Lung microvascular endothelial cell (primary cell): ENCODE measurements at regions not wholly inside any gene's neighbourhood (a gene's known extent, or its start where the extent isn't known, plus 50 kb on each side); places are given as distances from the start of the nearest gene placed in this dataset.
"Not testable (repeated sequence)": the region's sequence is repeated elsewhere in the genome, so short reads cannot be mapped to it uniquely, and the experiment has no call there.

ENCODE experiments used
- DNase-seq, 2 donors: peaks; one replicate each; pipeline versions ENCODE4 v3.0.0 to v3.0.0-alpha.2; 2010; ENCODE audit warnings: low read depth in 2 of 2

GRCh38 chr7:156590212-156590611 is 50.4 kb upstream of the RNF32 start:
- no peak for DNase-seq

DNA sequence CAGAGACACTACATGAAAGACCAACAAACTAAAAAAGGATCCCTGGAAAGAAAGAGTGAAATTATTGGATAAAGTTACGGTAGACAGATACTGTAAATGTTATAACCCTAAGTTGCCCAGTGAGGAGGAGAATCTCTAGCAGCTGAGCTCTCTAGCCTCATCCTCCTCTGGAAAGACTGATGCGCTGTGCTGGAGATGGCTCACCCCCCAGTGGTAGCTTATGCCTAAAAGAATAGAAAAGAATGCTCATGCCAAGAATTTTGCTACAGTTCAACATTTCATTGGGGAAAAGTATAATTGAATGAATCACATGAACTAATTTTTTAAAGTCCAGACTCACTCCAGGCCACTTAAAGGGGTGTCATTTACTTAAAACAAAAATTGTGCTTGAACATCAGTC is 50.8 kb upstream of the RNF32 start:
- DNase-seq = no peak

DNA sequence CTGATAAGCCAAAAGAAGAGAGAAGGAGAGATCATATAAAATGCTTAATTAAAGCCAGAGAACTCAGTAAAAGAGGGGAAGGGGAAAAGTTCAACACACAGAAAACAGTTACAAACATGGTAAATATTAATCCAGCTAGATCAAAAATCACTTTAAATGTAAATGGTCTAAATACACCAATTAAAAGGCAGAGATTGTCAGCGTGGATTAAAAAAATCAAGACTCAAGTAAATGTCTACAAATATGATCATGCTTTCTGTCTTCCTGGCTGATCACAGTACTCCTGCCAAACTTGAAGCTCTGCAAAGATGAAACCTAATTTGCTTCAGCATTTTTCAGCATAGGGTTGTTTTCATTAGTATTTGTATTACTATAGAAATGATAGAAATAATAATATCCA is 54.6 kb upstream of the RNF32 start:
- no peak for DNase-seq

GRCh38 chr7:156585025-156585648 is 55.4 kb upstream of the RNF32 start:
- DNase-seq = no peak

DNA sequence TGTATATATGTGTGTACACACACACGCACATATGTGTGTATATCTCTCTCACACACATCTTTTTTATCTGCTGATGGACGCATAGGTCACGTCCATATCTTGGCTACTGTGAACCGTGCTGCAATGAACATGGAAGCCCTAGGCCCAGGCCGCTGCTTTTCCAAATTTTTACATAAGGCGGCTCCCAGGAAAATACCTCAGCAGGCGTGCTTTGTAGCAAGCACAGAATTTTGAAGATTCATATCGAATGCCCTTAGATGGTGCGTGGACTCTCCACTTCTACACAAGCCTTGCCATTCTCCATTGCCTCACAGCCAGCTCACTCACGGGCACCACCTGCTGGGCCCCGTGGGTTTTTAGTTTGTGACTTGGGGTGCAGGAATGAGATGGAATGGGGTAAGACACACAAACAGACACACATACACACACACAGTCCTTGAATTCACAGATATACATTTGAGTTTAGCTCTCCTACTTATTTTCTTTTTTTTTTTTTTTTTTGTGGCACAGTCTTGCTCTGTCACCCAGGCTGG is 57.9 kb upstream of the RNF32 start:
- no peak for DNase-seq

DNA sequence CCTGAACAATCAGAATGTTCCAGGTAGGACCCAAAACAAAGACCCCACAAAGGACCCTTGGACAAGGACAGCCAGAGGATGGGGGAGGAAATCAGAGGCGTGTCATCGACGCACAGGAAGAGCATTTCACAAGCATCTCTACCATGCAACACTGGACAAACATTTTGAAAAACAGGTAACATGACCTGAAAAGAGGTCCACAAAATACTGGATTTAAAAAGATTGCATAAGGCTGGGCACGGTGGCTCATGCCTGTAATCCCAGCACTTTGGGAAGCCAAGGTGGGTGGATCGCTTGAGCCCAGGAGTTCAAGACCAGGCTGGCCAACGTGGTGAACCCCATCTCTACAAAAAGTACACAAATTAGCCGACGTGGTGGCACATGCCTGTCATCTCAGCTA is 60.5 kb upstream of the RNF32 start:
- no peak for DNase-seq

DNA sequence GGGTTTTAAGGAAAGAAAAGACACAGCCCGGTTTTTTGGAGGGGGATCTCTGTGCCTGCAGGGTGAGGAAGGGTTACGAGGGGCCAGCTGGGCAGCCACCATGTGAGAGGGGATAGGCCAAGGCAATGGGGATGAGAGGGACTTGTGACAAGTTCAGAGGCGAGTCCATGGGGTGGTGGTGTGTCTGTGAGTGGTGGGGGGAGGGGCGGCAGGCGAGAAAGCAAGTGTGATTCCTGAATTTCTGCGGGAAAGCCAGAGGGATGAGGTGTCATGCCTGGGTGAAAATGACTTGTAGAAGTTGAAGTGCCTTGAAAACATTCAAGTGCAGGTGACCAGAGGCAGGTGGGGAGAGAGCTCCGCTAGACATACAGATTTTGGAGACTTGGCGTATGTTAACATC is 61.0 kb upstream of the RNF32 start:
- no peak for DNase-seq

DNA sequence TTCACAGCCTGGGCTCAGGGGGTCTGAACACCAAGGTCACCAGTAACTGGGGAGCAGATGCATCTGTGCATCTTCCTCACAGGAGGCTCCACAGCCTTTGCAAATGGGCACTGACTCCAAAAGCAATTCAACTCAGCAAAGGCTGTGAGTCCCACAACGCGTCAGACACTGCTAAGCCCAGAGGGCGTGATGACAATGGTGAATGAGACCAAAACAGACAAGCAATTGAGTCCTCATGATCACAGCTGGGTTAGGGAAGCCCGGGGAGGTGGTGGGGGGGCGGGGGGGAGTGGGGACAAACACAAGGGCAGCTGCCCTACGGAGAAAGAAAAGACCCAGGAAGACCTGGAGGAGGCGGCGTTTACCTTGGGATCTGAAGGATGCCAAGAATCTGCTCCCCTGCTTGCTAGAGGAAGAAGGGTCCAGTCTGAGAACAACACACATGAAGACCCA is 61.6 kb upstream of the RNF32 start:
- DNase-seq = no peak

GRCh38 chr7:156578578-156578940 is 62.0 kb upstream of the RNF32 start:
- DNase-seq = no peak

DNA sequence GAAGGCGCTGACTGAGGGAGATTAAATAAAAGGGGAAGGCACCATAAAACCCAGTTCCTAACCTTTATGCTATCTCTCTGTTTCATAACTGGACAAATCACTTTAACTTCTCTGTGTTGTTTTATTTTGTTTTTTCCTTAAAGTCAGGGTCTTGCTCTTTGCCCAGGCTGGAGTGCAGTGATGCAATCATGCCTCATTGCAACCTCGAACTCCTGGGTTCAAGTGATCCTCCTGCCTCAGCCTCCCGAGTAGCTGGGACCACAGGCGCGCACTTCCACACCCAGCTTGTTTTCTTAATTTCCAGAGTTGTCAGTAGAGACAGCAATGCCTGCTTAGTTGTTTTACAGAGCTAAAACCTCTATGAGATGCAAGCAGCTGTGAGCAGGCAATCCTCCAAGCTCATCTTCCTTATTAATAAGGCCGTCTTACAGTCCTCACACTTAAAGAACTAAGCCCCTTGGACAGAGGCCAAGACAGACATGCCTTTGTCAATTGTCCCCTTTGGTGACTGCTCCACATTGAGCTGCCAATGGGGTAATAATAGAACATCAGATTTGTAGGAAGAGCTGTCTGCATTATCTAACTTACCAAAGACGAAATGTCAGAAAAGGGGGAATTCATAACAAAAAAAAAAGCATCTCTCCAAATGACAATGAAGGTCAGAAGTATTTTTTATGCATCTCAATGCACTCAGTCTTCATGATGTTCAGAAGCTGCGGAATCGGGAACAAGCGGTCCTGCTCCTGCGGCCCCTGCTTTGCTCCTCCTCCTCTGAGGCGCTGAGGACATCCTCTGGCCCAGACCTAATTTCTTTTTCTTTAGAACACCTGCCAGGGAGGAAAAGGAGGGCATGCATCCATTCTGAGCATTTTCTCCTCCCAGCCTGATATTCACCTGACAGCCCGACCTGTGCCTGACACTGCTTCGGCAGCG is 62.7 kb upstream of the RNF32 start:
- DNase-seq = no peak

- DNase-seq = no peak
Observed at GRCh38 chr7:156576216-156577058, 64.1 kb upstream of the RNF32 start.

DNA sequence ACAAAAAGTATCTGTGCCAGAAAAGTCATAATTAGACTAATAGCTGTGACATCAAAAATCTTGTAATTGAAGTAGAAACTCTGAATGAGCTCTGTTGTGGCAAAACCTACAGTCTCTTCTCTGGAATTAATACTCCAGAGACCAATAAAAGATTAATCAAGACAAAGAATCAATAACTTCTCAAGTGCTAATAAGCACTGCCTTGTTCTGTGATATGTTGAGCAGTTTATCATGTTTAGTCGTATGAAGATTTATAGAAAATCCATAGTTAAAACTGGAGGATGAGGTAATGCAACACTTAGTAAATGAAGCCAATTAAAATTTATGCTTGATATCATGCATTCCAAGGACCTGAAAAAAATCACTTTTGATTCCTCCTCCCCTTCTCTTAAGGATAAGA is 72.3 kb upstream of the RNF32 start:
- no peak for DNase-seq

DNA sequence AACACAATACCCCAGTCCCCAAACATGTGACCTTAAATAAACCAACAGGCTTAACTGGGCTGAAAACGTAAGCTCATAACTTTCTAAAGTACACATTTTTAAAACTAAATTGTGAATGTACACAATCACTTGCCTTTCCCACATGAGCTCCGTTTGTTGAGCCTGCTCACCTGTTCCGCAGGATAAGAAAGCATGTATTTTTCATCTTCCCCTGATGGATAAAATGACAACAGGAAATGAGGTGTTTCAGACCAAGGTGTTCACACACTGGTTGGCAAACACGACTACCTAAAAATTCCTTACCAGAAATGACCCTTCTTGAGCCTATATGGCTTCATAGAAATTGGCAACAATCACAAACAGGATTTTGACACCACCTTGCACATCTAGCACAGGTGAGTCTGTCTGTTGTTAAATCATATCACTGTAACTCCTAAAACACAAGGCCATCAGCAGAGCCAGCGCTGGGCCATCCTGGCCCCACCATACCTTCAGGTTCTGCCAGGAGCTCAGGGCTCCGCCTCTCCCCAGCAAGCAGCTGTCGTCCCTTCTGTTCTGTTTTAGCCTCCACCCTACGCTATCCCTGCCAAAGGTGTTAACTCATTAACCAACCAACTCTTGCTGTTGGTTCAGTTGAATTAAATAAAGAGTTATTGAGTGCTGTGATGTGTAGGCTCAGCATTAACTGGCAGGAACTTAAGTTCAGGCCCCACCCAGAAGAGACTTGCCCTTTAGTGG is 73.6 kb upstream of the RNF32 start:
- DNase-seq = no peak

GRCh38 chr7:156565002-156565401 is 75.6 kb upstream of the RNF32 start:
- DNase-seq = not testable (repeated sequence)

- DNase-seq = no peak
Observed at GRCh38 chr7:156560696-156561095, 79.9 kb upstream of the RNF32 start.

GRCh38 chr7:156560075-156560474 is 80.5 kb upstream of the RNF32 start:
- DNase-seq = peak in 1 of 2 donors; percentile 14

GRCh38 chr7:156559001-156559400 is 81.6 kb upstream of the RNF32 start:
- no peak for DNase-seq

GRCh38 chr7:156558198-156558597 is 82.4 kb upstream of the RNF32 start:
- no peak for DNase-seq

- DNase-seq = no peak
Observed at GRCh38 chr7:156556083-156556482, 84.5 kb upstream of the RNF32 start.

DNA sequence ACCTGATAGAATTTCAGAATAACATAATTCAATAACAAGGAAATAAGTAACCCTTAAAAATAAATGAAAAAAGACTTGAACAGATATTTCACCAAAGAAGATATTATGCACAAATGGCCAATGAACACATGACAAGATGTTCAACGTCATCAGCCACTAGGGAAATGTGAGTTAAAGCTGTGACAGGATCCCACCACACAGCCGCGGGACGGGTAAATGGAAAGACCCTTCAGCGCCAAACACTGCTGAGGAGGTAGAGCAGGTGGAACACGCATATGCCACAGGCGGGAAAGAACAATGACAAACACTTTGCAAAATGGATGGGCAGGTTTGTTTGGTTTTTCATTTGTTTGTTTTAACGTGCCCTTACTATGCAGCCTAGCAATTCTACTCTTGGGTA is 86.1 kb upstream of the RNF32 start:
- DNase-seq = no peak

DNA sequence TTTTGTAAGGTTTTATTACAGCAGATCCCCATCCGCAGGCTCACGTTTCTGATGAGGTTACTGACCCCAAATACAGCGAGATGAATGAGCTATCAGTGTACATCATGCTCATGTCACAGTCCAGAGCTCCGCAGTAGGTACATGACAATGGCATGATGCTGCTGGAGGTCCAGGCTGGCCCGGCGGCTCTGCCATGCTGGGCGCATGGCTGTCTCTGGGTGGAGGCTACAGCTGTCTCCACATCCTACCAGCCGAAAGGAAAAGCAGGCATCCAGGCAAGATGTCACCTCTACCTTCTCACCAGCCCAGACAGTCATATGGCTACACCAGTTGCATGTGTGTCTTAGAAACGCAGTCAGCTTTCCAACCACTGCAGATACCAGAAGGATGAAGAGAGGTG is 90.9 kb upstream of the RNF32 start:
- DNase-seq = no peak
